ENCODE measurements at regions not wholly inside any gene's neighbourhood (a gene's known extent, or its start where the extent isn't known, plus 50 kb on each side); places are given as distances from the start of the nearest gene placed in this dataset.

DNA sequence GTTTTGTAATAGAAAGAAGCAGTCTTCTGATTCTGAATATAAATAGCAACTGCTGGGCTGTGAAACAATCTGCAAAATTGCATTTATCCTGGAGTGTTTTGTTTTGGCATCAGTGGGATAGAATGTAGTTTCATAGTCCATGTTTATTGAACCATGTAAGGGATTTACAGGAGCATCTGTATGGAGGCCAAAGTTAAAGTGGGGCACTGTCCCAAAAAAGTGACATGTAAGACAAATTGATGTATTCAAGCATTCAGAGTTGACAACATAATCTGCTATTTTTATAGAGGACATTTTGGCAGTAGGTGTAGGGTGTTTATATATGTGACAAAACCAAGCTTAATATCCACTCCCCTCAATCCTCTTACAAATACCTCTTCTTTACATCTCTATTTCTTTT is 200.5 kb upstream of the ANK2 start:
- DNase-seq, result no peak

DNA sequence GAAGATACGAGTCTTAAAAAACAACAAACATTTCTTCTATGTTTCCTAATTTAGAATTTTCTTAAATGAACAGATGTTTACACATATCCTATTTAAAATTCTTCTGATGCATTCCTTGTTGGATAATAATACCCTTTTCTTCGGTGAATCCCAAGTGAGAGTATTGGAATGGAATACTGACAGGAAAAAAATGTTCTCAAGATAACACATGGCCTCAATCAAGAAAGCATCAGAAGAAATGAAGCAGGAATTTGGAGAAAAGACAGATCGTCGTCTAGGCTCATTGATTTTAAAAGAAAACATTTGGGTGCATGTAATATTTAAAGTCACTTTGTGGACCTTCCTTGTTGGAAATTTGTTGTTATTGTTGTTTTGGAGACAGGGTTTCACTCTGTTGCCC is 196.9 kb upstream of the ANK2 start:
- DNase-seq, result no peak

GRCh38 chr4:112853662-112854256 is 195.7 kb upstream of the ANK2 start:
- DNase-seq, result no peak

- no peak for DNase-seq
These were observed 195.0 kb upstream of the ANK2 start for GRCh38 chr4:112854420-112854819.

- no peak for DNase-seq
These were observed 194.4 kb upstream of the ANK2 start for GRCh38 chr4:112855058-112855457.

DNA sequence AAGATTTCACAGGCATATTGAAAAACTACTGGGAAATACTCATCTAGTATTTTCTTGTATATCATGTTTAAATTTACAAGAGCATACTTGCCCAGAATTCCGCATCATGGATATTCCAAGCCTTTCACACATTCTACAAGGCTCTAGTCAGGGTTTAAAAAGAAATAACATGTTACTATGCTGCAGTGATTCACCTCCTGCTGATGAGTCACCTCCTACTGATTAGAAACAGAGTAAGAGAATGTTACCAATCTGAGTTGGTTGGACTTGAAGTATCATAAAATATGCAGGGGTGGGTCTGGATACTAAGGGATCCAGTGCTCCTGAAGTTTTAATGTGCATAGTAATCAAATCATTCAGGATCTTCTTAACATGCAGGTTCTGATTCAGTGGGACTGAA is 192.0 kb upstream of the ANK2 start:
- DNase-seq, result no peak

DNA sequence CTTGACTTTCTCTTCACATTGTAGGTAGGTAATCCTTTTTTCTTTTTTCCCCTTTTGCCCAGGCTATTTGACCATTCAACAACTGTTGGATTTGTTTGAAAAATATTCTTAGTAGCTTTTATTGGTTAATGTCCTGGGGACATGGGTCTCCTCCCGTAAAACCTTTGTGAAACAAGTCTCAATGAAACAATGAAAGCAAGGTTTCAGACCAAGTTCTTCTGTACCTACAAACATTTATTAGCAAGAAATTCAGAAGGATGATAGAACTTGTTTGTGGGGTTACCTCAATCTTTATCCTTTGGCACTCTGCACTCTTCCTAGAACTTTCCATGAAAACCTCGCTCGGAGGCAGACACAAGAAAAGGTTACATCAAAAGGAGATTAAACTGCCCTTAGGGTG is 190.7 kb upstream of the ANK2 start:
- DNase-seq, result no peak

DNA sequence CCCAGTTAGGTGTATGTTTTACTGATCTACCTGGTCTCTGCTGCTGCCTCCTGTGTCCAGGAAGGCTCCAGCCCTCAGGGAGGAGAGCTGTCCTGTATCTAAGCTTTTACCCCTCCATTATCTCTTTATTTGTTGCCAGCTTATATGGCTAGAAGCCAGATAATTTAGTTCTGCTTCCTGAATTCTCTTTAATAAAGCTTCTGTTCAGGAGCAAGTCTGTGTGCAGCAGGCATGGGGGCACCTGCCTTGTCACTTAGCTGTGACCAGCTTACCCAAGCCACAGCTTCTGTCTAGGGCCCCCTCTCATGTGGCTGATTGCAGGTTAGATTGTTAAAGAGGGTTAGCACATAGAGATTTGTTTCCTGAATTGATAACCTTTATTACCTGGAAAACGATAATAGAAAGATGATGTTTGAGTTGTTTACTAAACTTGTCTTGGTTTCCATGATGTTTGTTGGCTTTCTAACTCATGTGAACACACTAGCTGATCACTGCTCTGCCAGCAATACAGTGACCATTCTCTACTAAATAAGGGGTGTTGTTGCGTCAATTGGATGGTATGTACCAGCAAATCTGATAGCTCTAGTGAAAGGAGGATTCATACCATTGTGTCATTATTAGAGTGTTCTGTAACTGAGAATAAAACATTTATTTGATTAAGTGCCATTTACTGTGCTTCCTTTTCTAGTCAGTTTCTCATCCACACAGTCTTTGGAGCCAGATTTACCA is 189.8 kb upstream of the ANK2 start:
- DNase-seq, result no peak

DNA sequence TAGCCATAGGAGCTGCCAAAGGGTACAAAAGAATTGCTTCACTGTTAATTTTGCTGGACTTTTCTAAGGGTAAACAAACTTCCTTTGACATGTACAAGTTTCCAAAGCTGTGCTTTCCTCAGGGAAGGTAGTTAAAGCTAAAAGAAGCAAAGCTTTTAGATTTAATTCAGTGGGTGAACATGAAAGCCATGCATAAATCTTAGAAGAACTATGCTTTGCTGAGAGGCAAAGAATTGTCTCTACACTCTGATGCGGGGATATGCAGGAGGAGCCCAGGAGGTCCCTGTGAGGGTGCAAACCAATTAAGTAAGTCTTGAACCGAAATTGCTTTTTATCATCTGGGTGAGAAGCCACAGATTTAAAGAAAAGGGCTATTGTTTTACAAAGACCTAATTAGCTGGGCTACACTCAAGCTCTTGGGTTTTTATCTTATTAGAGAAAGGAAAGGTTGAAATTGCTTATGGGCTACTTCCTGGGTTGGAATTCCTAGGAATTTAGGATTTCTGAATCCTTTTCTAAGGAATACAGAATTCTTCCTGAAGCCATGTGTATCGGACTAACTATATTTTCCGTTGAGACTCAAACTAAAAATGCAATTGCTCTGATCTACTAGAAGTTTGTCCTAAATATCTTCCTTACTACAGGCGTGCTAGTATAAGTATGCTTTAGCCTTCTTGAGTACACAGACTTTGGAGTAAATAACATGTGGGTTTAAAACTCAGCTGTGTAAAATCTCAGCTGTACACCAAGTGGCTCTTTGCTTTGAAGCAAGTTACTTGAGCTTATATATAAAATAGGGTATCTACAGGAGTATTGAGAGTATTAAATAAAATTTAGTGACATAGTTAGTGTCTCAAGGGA is 188.4 kb upstream of the ANK2 start:
- no peak for DNase-seq

DNA sequence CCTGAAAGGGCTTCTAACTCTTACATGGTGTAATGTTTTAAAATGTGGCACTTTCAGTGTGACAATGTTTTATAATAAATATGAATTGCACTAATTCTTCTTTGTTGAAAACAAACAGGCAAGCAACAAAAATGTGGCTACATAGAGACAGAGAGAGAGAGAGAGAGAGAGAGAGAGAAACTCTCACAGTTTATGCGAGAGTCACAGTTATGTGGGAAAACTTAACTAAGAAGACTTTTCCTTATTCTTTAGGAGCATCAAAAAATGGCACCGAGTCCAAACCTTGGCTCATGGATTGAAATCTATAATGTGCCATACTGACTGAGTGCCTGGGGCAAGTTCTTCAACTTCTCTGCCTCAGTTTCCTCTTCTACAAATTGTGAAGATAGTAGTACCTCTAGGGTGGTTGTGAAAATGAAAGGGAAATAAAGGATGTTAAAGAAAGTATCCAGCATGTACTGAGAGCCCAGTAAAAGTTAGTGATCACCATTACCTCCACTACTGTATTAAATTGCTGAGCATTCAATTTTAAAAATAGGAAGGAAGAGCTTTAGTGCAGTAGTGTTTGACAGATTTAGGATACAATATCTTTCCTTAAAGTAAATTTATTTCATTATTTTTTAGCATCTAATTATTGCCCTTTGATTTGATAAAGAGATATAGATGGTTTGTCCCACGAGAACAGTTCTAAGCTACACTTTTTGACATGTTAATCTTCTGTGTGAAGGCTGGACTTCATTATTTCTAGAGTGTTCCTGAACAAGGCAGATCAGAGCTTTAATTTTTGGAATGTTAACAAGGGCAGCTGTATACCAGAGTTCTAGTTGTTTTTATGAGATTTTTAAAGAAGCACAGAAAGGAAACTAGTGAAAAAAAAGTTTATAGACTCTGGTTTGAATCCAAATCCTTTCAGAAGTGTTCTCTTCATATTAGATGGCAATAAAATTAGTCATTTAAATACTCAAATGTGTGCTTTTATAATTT is 187.5 kb upstream of the ANK2 start:
- no peak for DNase-seq

GRCh38 chr4:112865443-112865842 is 184.0 kb upstream of the ANK2 start:
- no peak for DNase-seq

DNA sequence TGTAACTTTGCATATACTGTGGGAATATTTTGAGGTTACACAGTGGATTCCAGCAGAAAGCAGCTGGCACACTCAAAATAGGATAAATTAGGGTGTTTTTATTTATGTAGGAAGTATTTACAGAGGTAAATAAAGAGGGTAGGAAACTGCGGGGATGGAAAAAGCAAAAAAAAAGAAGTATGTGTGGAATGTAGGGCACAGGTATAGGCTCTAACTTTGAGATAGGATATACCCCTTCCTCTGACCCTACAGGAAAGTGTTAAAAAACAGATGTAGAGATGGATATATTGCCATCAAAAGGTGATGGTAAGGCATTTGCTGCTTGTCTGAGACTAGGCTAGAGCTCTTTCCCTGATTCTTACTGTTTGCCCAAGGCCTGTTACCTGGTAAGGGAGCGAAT is 173.1 kb upstream of the ANK2 start:
- DNase-seq, result no peak

DNA sequence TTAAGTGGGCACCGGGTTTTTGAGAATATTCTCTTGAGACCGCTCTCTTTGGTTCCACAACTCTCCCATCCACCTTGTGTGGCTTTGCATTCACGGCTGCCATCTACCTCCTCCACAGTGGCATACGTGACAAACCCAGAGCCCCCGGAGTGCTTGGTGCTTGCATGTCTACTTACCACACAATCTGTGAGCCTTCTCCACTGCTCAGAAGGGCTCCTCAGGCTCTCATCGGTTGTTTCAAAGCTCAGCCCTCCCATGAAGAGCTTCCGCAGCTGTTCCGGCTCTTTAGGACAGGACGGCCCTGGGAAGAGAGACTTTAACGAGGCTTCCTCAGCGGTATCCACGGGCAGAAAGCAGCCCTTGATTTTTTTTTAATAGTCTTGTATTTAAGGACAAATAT is 167.6 kb upstream of the ANK2 start:
- no peak for DNase-seq

DNA sequence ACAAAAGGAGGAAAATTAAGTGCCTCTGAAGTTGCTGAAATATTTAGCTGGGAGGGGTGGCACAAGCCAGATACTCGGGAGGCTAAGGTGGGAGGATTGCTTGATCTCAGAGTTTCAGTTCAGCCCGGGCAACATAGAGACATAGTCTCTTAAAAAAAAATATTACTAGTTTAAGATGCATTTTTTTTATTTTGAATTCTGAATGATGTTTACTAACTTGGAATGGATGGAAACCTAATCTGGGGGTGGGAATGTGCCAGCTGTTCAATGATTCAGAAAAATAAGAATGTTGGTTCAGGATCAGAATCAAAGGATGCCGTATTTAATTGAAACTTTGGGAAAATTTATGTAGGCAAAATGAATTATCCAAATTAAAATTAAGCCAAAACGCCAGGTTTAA is 167.2 kb upstream of the ANK2 start:
- no peak for DNase-seq

DNA sequence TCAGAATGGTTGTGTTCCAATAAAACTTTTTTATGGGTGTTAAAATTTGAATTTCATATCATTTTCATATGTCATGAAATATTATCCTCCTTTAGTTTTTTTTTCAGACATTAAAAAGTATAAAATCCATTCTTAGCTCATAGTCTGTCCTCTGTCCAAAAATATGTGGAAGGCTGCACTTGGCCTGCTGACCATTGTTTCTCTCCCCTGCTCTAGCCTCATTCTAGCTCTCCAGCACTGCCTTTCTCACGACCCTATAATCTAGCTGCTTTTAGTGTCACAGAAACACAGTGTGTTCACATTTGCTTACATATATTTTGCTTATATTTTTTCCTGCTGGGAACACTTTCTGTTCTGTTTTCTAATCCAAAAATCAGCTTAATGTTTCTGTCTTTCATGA is 165.0 kb upstream of the ANK2 start:
- no peak for DNase-seq

DNA sequence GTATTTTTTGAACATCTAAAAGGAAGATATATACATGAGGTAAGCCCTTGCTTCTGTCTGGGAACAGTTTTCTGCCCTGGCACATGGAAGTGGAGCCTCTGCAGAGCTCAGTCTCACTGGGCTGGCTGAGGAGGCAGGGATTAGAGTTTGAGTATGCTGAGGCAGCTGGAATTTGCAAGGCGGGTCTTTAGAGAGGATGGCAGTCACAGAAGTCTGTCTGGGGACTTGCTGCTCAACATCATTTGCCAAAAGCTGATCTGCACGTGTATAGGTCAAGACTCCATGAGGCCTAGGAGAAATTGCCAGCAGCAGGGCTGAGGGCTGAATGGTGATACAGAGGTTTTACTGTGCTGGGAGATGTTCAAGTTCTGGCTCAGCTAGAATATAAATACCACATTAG is 163.6 kb upstream of the ANK2 start:
- DNase-seq, result no peak

DNA sequence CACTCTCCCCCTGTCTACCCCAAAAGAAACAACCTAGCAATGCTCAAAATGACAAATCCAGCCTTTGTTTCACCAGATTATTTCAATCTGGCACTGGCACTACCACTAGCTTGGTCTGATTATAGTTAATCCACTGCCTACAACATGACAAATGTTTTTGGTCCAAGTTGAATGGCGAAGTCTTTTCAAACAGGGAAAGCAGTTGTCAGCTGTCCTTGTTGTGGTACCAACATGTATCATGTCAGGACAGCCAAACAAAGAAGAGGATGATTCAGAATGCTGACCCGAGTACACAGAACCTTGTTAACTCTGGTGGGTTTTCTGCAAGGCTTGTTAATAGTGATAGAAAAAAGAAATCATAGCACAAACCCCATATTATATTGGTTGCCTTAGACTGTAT is 160.8 kb upstream of the ANK2 start:
- no peak for DNase-seq

DNA sequence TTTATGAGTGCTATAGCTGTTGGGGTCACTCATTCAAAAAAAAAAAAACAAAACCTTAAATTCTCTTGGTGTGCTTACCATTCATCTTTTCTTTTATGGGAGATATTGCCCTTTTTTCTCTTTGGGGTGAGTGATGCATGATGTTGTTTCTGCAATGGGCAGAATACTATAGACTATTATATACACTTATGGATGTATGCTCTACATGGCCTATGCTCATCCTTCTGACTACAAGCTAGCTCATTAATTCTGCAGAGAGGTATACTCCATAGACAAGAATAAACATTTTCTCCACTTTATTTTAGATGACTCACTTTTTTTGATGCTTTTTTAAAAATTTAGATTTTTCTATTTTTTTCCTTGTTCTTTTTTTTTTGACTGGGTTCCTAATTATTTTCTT is 160.3 kb upstream of the ANK2 start:
- no peak for DNase-seq

DNA sequence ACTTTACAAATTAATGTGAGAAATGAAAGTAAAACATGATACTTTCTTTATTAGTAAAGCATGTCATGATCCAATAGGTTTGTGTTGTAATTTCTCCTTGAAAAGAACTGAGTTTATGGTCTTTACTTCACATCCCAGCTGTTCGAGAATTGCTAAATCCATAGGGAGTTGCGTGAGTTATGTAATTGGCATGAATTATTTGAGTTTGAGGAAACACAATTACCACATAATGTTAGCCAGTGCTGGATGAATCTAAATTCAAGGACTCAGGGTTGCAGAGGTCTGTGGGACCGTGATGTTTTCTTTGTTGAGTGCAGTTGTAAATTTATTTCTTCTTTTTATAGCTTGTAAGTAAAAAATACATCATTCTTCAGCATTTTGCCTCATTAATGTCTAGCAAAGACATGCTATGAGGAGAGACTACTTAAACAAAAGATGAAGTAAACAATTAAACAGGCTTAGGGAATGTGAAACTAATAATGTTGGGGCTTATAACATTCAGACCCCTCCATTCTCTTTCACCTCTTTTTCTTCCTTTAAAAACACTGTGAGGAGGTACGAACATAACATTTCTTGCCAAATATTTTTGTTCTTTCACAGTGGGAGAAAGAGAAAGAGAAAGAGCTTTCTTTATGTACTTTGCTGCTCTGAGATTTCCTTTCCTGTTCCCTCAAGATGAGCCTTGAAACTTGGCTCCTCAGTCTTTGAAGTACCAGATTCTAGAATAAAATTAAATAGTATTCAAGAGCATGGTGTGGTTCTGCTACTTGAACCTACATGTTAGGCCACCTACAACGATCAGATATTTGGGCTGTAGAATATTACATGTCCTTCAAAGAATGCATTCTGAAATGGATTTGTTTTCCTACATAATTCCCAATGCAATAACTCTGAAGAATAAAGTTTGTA is 159.6 kb upstream of the ANK2 start:
- no peak for DNase-seq

- no peak for DNase-seq
These were observed 155.0 kb upstream of the ANK2 start for GRCh38 chr4:112894480-112894879.

DNA sequence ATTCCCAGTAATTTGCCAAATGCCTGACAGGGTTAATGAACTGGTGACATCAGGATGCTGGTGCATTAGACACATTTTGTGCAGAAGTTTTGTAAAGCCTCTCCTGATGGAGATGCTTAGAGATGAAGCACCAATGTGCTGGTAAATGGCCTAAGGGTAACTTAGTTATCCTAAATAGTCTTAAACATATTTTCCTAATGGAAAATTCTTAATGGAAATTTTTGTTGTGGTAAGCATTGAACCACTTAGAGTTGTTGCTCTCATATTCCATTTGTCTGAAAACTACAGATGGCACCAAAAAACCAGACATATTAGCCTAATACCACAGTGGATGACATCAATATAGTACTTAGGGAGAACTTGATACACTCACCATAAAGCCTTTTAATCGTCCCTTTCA is 154.5 kb upstream of the ANK2 start:
- DNase-seq, result no peak

Data from T-helper 1 cell (primary cell).